CD4-positive, alpha-beta T cell treated with Interleukin-4 for 1 hour (primary cell): ENCODE measurements at regions not wholly inside any gene's neighbourhood (a gene's known extent, or its start where the extent isn't known, plus 50 kb on each side); places are given as distances from the start of the nearest gene placed in this dataset.

Experiments
- DNase-seq, 2 donors: peaks; one replicate each; pipeline ENCODE4 v3.0.0-alpha.2; 2020 to 2022

- DNase-seq = no peak
Observed at GRCh38 chr5:141777711-141778110, 95.7 kb upstream of the ARAP3 start.

- no peak for DNase-seq
Observed at GRCh38 chr5:141777130-141777529, 95.1 kb upstream of the ARAP3 start.

GRCh38 chr5:141773779-141774562 lies 91.9 kb upstream of the ARAP3 start:
- no peak for DNase-seq

- DNase-seq = no peak
Observed at GRCh38 chr5:141772281-141772680, 90.3 kb upstream of the ARAP3 start.

- no peak for DNase-seq
Observed at GRCh38 chr5:141771562-141771961, 89.5 kb upstream of the ARAP3 start.

- DNase-seq = no peak
Observed at GRCh38 chr5:141771031-141771430, 89.0 kb upstream of the ARAP3 start.

- DNase-seq = no peak
Observed at GRCh38 chr5:141769671-141770070, 87.6 kb upstream of the ARAP3 start.

GRCh38 chr5:141767671-141768070 lies 85.6 kb upstream of the ARAP3 start:
- DNase-seq = no peak

- no peak for DNase-seq
Observed at GRCh38 chr5:141765896-141766551, 84.0 kb upstream of the ARAP3 start.

- DNase-seq = no peak
Observed at GRCh38 chr5:141763541-141763940, 81.5 kb upstream of the ARAP3 start.

- no peak for DNase-seq
Observed at GRCh38 chr5:141762790-141763368, 80.8 kb upstream of the ARAP3 start.

- no peak for DNase-seq
Observed at GRCh38 chr5:141762316-141762715, 80.3 kb upstream of the ARAP3 start.

GRCh38 chr5:141760753-141761152 lies 78.7 kb upstream of the ARAP3 start:
- DNase-seq = no peak

GRCh38 chr5:141760193-141760592 lies 78.2 kb upstream of the ARAP3 start:
- DNase-seq = no peak

GRCh38 chr5:141758310-141758998 lies 76.4 kb upstream of the ARAP3 start:
- DNase-seq = no peak

- no peak for DNase-seq
Observed at GRCh38 chr5:141757402-141757801, 75.4 kb upstream of the ARAP3 start.

- DNase-seq = no peak
Observed at GRCh38 chr5:141756196-141756595, 74.2 kb upstream of the ARAP3 start.

- DNase-seq = peak in 1 of 2 donors; percentile 13
Observed at GRCh38 chr5:141753971-141754713, 72.1 kb upstream of the ARAP3 start.

- DNase-seq = no peak
Observed at GRCh38 chr5:141753143-141753970, 71.3 kb upstream of the ARAP3 start.

GRCh38 chr5:141747152-141748141 lies 65.4 kb upstream of the ARAP3 start:
- DNase-seq = peak in 1 of 2 donors; percentile 53

- no peak for DNase-seq
Observed at GRCh38 chr5:141746395-141746794, 64.4 kb upstream of the ARAP3 start.
